ENCODE measurements at regions not wholly inside any gene's neighbourhood (a gene's known extent, or its start where the extent isn't known, plus 50 kb on each side); places are given as distances from the start of the nearest gene placed in this dataset.

DNA sequence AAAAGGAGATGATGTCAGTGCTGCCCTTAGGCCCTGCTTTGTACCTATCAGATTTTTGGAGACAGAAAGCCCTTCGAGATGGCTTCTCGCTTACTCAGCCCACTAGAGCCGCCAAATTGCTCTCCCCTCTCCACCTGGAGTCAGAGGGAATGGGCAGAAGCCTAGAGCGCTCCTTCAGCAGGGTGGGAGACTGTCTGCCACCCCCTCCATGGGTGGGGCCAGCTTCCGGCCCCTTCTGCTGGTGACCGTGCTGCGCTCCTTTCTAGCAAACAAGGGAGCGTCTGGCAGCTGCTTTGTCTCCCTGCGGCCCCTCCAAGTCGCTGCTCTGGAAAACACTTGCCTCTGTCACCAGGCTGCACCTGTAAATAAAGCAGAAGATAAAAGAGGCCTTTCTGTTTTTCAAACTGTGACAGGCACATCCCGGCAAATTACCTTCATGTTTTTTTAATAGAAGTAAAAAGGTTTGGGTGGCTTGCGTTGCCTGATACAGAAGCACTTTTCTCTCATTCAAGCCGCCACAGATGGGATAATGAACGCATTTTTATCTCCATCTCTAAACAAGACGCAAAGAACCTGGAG lies 145.7 kb upstream of the NECTIN1 start:
- TF ChIP-seq CTCF (conservative IDR thresholded peaks at IDR 0.05; ENCODE audit: low read length) (no peak), EZH2phosphoT487 (IDR thresholded peaks at IDR 0.05; ENCODE audit: borderline replicate concordance) (no peak)

All from Loucy (cell line).